SK-N-SH (cell line): ENCODE measurements at regions not wholly inside any gene's neighbourhood (a gene's known extent, or its start where the extent isn't known, plus 50 kb on each side); places are given as distances from the start of the nearest gene placed in this dataset.

ENCODE experiments used
- CTCF ChIA-PET: fragments of 300-600, 350-600 bp; formaldehyde crosslinking; extraction: SDS; loops from one replicate; lab custom pipeline; 2021; lab: Yijun Ruan, JAX
- POLR2A ChIA-PET: fragments of 350-600 bp; sonication (Branson Sonifier 250); formaldehyde crosslinking; extraction: SDS; loops from one replicate; lab custom pipeline; 2020; ENCODE audit warnings: antibody characterized with exemption, inconsistent platforms; lab: Yijun Ruan, JAX
- DNase-seq: peaks from one replicate; pipeline ENCODE4 v3.0.0; 2012
- H2AFZ ChIP-seq: fragments of 200-600 bp; sonication (generic); 2 replicates; pipeline ENCODE4 v1.8.1; 2016; ENCODE audit warnings: antibody characterized with exemption, mild to moderate bottlenecking, low read depth
- H3F3A ChIP-seq: fragments of 200-600 bp; sonication (generic); replicated peaks from 2 replicates; pipeline ENCODE3; 2016; ENCODE audit warnings: antibody characterized with exemption, mild to moderate bottlenecking; ENCODE audit not compliant: insufficient read depth
- H3K27ac ChIP-seq, 2 experiments: fragments of 200-500 bp in 1 of 2; fragments of 200-600 bp in 1 of 2; sonication (Bioruptor generic) in 1 of 2; sonication (generic), shearing (Covaris generic) in 1 of 2; 2 replicates each; pipeline versions ENCODE4 v1.5.1 to v1.6.1; 2014 to 2016; ENCODE audit warnings: low read depth in 2 of 2, inconsistent platforms in 1 of 2, low read length in 1 of 2, mild to moderate bottlenecking in 1 of 2, mixed read lengths in 1 of 2
- H3K27me3 ChIP-seq: fragments of 200-600 bp; sonication (generic), shearing (Covaris generic); 2 replicates; pipeline ENCODE4 v1.6.1; 2016; ENCODE audit warnings: mixed run types; ENCODE audit not compliant: insufficient read depth
- H3K36me3 ChIP-seq, 2 experiments: fragments of 200-500 bp in 1 of 2; fragments of 200-600 bp in 1 of 2; sonication (Bioruptor generic) in 1 of 2; sonication (generic) in 1 of 2; replicated peaks in 1 of 2; 2 replicates each; pipeline versions ENCODE3 to v1.5.1; 2014 to 2016; ENCODE audit warnings: low read length in 1 of 2, mild to moderate bottlenecking in 1 of 2; ENCODE audit not compliant: insufficient read depth in 2 of 2, control insufficient read depth in 1 of 2
- H3K4me1 ChIP-seq, 2 experiments: fragments of 200-500 bp in 1 of 2; fragments of 200-600 bp in 1 of 2; sonication (Bioruptor generic) in 1 of 2; sonication (generic), shearing (Covaris generic) in 1 of 2; 2 replicates each; pipeline versions ENCODE4 v1.5.1 to v1.6.1; 2014 to 2016; ENCODE audit warnings: low read depth in 1 of 2, low read length in 1 of 2, mixed run types in 1 of 2; ENCODE audit not compliant: insufficient read depth in 2 of 2, control insufficient read depth in 1 of 2
- H3K4me2 ChIP-seq: fragments of 200-600 bp; sonication (generic), shearing (Covaris generic); 2 replicates; pipeline ENCODE4 v1.6.1; 2017; ENCODE audit warnings: mixed run types
- H3K4me3 ChIP-seq, 2 experiments: fragments of 200-500 bp in 1 of 2; fragments of 200-600 bp in 1 of 2; sonication (Bioruptor generic) in 1 of 2; sonication (generic), shearing (Covaris generic) in 1 of 2; 2 replicates each; pipeline versions ENCODE4 v1.5.1 to v1.8.1; 2014 to 2016; ENCODE audit warnings: low read depth in 2 of 2, inconsistent platforms in 1 of 2, low read length in 1 of 2, mild to moderate bottlenecking in 1 of 2, mixed read lengths in 1 of 2, moderate library complexity in 1 of 2
- H3K79me2 ChIP-seq: fragments of 200-600 bp; sonication (generic); 2 replicates; pipeline ENCODE4 v1.8.1; 2017; ENCODE audit warnings: mild to moderate bottlenecking; ENCODE audit not compliant: insufficient read depth
- H3K9ac ChIP-seq: fragments of 200-600 bp; sonication (generic); 2 replicates; pipeline ENCODE4 v1.6.1; 2017; ENCODE audit warnings: mixed run types
- H3K9me2 ChIP-seq: fragments of 200-600 bp; sonication (generic); 2 replicates; pipeline ENCODE4 v1.6.1; 2017; ENCODE audit warnings: mixed run types
- H3K9me3 ChIP-seq: fragments of 200-600 bp; sonication (generic); 2 replicates; pipeline ENCODE4 v1.6.1; 2017; ENCODE audit warnings: mixed run types, mild to moderate bottlenecking, moderate library complexity
- H4K20me1 ChIP-seq: fragments of 200-600 bp; sonication (generic); 2 replicates; pipeline ENCODE4 v1.6.1; 2017; ENCODE audit warnings: mild to moderate bottlenecking, mixed run types; ENCODE audit not compliant: insufficient read depth
- FOXJ3 ChIP-seq: sonication (generic); formaldehyde crosslinking; IDR thresholded peaks from 2 replicates; pipeline ENCODE4 v1.5.1; 2020; ENCODE audit warnings: mild to moderate bottlenecking, missing genetic modification reagents
- IRF3 ChIP-seq: fragments of 150-350 bp; IDR thresholded peaks from 2 replicates; pipeline ENCODE4 v1.6.1; 2016; ENCODE audit warnings: mild to moderate bottlenecking, low read depth, low read length
- NFIC ChIP-seq: IDR thresholded peaks from 2 replicates; pipeline ENCODE4 v1.4.0; 2012; ENCODE audit warnings: borderline replicate concordance
- POLR2AphosphoS5 ChIP-seq: IDR thresholded peaks from 2 replicates; pipeline ENCODE4 v1.6.1; 2012; ENCODE audit warnings: low read depth, low read length
- RAD21 ChIP-seq: IDR thresholded peaks from 2 replicates; pipeline ENCODE4 v1.6.1; 2012; ENCODE audit warnings: mild to moderate bottlenecking, low read length
- RCOR1 ChIP-seq: fragments of 150-350 bp; IDR thresholded peaks from 2 replicates; pipeline ENCODE4 v1.6.1; 2017; ENCODE audit warnings: antibody characterized with exemption, low read length
- RXRA ChIP-seq: IDR thresholded peaks from 2 replicates; pipeline ENCODE4 v1.4.0; 2012; ENCODE audit warnings: low read depth, mild to moderate bottlenecking, borderline replicate concordance
- SMC3 ChIP-seq: IDR thresholded peaks from 2 replicates; pipeline ENCODE4 v1.6.1; 2012; ENCODE audit warnings: low read depth, low read length, improper control_type of control experiment
- TAF1 ChIP-seq: IDR thresholded peaks from 2 replicates; pipeline ENCODE4 v1.6.1; 2012; ENCODE audit warnings: low read depth, mild to moderate bottlenecking, low read length, moderate library complexity, borderline replicate concordance
- ZBTB33 ChIP-seq: IDR thresholded peaks from 2 replicates; pipeline ENCODE4 v1.4.0; 2012; ENCODE audit warnings: low read depth, borderline replicate concordance
- WGBS: methylation state at CpG from one replicate; pipeline ENCODE4 v1.1.6; 2017; ENCODE audit warnings: low lambda C conversion rate; 5-methylcytosine and 5-hydroxymethylcytosine counted together
- TF ChIP-seq, protein P1 (sequence below): IDR thresholded peaks from 2 replicates; pipeline ENCODE4; 2012
- TF ChIP-seq, protein P2 (sequence below): IDR thresholded peaks from 2 replicates; pipeline ENCODE4 v1.4.0; 2012; ENCODE audit warnings: low read depth, borderline replicate concordance
- TF ChIP-seq, protein P3 (sequence below): IDR thresholded peaks from 2 replicates; pipeline ENCODE4 v1.4.0; 2012; ENCODE audit warnings: low read depth

DNA sequence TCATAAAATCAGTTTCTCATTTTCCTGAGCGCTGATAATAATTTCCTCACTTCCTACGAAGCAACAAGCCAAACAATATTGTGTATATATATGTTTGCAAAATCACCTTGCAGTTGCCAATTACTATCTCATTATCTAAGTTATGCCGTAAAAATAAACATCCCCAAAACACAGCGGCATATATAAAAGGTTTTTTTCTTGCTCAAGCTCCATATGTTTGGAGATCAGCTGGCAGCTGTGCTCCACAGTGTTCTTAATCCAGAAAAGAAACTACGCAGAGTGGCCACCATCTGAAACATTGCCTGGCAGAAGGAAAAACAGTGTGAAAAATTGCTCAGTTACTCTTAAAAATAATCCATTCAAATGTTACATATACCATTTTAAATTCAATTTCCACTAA is 951.4 kb downstream of the PLOD2 start:
- POLR2A ChIA-PET, result no interaction called here
- Histone ChIP-seq H3K4me2 (no peak overlapping the region), H2AFZ (no peak overlapping the region), H3K79me2 (no peaks in the 10 kb centered on the region), H3K9ac (no peak overlapping the region), H3K9me3 (no peaks in the 10 kb centered on the region), H3K27ac (no peak overlapping the region), H3K4me3 (no peak overlapping the region), H3F3A (no peaks in the 10 kb centered on the region), H4K20me1 (no peaks in the 10 kb centered on the region), H3K36me3 (no peaks in the 10 kb centered on the region), H3K27me3 (no peaks in the 10 kb centered on the region), H3K4me1 (no peaks in the 10 kb centered on the region), H3K9me2 (no peaks in the 10 kb centered on the region)
- WGBS, result under 1% methylated on average over 5 of the region's 5 CpGs
- no peak for DNase-seq
- CTCF ChIA-PET, result no interaction called here
- no peak for TF ChIP-seq NFIC
- TF ChIP-seq RXRA, result no peak
- no peak for TF ChIP-seq FOXJ3 (CRISPR knock-in tag)
- TF ChIP-seq TAF1, result no peak
- TF ChIP-seq, protein P1, sequence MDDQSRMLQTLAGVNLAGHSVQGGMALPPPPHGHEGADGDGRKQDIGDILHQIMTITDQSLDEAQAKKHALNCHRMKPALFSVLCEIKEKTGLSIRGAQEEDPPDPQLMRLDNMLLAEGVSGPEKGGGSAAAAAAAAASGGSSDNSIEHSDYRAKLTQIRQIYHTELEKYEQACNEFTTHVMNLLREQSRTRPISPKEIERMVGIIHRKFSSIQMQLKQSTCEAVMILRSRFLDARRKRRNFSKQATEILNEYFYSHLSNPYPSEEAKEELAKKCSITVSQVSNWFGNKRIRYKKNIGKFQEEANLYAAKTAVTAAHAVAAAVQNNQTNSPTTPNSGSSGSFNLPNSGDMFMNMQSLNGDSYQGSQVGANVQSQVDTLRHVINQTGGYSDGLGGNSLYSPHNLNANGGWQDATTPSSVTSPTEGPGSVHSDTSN, result no peak
- TF ChIP-seq RAD21, result no peak
- no peak for TF ChIP-seq POLR2AphosphoS5
- TF ChIP-seq, protein P2, sequence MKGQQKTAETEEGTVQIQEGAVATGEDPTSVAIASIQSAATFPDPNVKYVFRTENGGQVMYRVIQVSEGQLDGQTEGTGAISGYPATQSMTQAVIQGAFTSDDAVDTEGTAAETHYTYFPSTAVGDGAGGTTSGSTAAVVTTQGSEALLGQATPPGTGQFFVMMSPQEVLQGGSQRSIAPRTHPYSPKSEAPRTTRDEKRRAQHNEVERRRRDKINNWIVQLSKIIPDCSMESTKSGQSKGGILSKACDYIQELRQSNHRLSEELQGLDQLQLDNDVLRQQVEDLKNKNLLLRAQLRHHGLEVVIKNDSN, result no peak
- TF ChIP-seq, protein P3, sequence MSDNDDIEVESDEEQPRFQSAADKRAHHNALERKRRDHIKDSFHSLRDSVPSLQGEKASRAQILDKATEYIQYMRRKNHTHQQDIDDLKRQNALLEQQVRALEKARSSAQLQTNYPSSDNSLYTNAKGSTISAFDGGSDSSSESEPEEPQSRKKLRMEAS, result no peak
- no peak for TF ChIP-seq ZBTB33
- TF ChIP-seq SMC3, result no peak
- no peak for TF ChIP-seq IRF3
- no peak for TF ChIP-seq RCOR1
- TF ChIP-seq, all 33 proteins: peak for 0
